HEK293 (cell line): ENCODE measurements at regions not wholly inside any gene's neighbourhood (a gene's known extent, or its start where the extent isn't known, plus 50 kb on each side); places are given as distances from the start of the nearest gene placed in this dataset.

Experiments
- ZFHX2 ChIP-seq: fragments of 450-650 bp; formaldehyde crosslinking; conservative IDR thresholded peaks from 2 replicates; pipeline ENCODE4 v1.5.1; 2016; ENCODE audit warnings: missing biosample characterization, missing genetic modification characterization
- ZNF324 ChIP-seq: fragments of 450-650 bp; formaldehyde crosslinking; IDR thresholded peaks from 2 replicates; pipeline ENCODE4 v1.5.1; 2016; ENCODE audit warnings: missing biosample characterization, missing genetic modification characterization
- ZSCAN30 ChIP-seq: fragments of 450-650 bp; IDR thresholded peaks from 2 replicates; pipeline ENCODE4 v1.5.1; 2018; ENCODE audit warnings: missing biosample characterization, mild to moderate bottlenecking, missing genetic modification characterization, moderate library complexity
- TF ChIP-seq, protein P1 (sequence below): fragments of 450-650 bp; formaldehyde crosslinking; IDR thresholded peaks from 2 replicates; pipeline ENCODE4 v1.5.1; 2016; ENCODE audit warnings: missing biosample characterization, missing genetic modification characterization
- TF ChIP-seq, protein P2 (sequence below): fragments of 450-650 bp; formaldehyde crosslinking; IDR thresholded peaks from 2 replicates; pipeline ENCODE4 v1.5.1; 2016; ENCODE audit warnings: missing biosample characterization, missing genetic modification characterization
- TF ChIP-seq, protein P3 (sequence below): fragments of 450-650 bp; formaldehyde crosslinking; optimal IDR thresholded peaks from 2 replicates; pipeline ENCODE3; 2016; ENCODE audit warnings: missing biosample characterization, mild to moderate bottlenecking, missing genetic modification characterization
- TF ChIP-seq, protein P4 (sequence below): fragments of 450-650 bp; formaldehyde crosslinking; conservative IDR thresholded peaks from 2 replicates; pipeline ENCODE4 v1.5.1; 2016; ENCODE audit warnings: low read depth, missing biosample characterization, missing genetic modification characterization
- TF ChIP-seq, protein P5 (sequence below): fragments of 450-650 bp; formaldehyde crosslinking; IDR thresholded peaks from 2 replicates; pipeline ENCODE4 v1.5.1; 2016; ENCODE audit warnings: missing biosample characterization, missing genetic modification characterization

DNA sequence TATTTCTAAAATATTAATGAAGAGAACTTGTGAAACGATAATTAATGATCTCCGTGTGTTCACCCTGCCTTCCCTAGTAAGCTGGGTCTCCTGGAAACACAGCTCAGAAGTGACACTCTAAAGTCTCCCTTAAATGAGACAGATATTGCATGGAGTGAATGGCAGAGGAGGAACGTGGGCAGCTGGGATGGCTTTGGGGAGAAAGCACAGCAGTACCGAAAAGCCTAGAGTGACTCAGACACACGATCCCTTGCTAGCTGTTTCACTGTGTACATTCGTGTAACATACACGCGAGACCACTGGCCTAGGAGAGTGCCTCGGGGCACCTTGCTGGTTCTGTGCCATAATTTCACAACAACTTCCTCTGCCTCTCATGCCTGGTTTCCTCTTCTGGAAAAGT, 199.9 kb upstream of the TCERG1L start:
- TF ChIP-seq, protein P1, sequence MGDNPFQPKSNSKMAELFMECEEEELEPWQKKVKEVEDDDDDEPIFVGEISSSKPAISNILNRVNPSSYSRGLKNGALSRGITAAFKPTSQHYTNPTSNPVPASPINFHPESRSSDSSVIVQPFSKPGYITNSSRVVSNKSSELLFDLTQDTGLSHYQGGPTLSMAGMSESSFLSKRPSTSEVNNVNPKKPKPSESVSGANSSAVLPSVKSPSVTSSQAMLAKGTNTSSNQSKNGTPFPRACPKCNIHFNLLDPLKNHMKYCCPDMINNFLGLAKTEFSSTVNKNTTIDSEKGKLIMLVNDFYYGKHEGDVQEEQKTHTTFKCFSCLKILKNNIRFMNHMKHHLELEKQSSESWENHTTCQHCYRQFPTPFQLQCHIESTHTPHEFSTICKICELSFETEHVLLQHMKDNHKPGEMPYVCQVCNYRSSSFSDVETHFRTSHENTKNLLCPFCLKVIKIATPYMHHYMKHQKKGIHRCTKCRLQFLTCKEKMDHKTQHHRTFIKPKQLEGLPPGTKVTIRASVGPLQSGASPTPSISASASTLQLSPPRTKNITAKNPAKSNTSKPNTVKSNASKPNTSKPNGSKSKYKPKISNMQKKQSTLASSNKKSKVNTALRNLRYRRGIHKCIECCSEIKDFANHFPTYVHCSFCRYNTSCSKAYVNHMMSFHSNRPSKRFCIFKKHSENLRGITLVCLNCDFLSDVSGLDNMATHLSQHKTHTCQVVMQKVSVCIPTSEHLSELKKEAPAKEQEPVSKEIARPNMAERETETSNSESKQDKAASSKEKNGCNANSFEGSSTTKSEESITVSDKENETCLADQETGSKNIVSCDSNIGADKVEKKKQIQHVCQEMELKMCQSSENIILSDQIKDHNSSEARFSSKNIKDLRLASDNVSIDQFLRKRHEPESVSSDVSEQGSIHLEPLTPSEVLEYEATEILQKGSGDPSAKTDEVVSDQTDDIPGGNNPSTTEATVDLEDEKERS (tag by site-specific recombination) = no peak
- TF ChIP-seq, protein P2, sequence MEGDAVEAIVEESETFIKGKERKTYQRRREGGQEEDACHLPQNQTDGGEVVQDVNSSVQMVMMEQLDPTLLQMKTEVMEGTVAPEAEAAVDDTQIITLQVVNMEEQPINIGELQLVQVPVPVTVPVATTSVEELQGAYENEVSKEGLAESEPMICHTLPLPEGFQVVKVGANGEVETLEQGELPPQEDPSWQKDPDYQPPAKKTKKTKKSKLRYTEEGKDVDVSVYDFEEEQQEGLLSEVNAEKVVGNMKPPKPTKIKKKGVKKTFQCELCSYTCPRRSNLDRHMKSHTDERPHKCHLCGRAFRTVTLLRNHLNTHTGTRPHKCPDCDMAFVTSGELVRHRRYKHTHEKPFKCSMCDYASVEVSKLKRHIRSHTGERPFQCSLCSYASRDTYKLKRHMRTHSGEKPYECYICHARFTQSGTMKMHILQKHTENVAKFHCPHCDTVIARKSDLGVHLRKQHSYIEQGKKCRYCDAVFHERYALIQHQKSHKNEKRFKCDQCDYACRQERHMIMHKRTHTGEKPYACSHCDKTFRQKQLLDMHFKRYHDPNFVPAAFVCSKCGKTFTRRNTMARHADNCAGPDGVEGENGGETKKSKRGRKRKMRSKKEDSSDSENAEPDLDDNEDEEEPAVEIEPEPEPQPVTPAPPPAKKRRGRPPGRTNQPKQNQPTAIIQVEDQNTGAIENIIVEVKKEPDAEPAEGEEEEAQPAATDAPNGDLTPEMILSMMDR (tag by site-specific recombination) = no peak
- TF ChIP-seq, protein P3, sequence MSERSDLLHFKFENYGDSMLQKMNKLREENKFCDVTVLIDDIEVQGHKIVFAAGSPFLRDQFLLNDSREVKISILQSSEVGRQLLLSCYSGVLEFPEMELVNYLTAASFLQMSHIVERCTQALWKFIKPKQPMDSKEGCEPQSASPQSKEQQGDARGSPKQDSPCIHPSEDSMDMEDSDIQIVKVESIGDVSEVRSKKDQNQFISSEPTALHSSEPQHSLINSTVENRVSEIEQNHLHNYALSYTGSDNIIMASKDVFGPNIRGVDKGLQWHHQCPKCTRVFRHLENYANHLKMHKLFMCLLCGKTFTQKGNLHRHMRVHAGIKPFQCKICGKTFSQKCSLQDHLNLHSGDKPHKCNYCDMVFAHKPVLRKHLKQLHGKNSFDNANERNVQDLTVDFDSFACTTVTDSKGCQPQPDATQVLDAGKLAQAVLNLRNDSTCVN = no peak
- TF ChIP-seq, protein P4, sequence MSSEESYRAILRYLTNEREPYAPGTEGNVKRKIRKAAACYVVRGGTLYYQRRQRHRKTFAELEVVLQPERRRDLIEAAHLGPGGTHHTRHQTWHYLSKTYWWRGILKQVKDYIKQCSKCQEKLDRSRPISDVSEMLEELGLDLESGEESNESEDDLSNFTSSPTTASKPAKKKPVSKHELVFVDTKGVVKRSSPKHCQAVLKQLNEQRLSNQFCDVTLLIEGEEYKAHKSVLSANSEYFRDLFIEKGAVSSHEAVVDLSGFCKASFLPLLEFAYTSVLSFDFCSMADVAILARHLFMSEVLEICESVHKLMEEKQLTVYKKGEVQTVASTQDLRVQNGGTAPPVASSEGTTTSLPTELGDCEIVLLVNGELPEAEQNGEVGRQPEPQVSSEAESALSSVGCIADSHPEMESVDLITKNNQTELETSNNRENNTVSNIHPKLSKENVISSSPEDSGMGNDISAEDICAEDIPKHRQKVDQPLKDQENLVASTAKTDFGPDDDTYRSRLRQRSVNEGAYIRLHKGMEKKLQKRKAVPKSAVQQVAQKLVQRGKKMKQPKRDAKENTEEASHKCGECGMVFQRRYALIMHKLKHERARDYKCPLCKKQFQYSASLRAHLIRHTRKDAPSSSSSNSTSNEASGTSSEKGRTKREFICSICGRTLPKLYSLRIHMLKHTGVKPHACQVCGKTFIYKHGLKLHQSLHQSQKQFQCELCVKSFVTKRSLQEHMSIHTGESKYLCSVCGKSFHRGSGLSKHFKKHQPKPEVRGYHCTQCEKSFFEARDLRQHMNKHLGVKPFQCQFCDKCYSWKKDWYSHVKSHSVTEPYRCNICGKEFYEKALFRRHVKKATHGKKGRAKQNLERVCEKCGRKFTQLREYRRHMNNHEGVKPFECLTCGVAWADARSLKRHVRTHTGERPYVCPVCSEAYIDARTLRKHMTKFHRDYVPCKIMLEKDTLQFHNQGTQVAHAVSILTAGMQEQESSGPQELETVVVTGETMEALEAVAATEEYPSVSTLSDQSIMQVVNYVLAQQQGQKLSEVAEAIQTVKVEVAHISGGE (tag by site-specific recombination) = no peak
- TF ChIP-seq ZSCAN30 (tag by site-specific recombination) (no peak), ZFHX2 (tag by site-specific recombination) (no peak), ZNF324 (tag by site-specific recombination) (no peak)
- TF ChIP-seq, protein P5, sequence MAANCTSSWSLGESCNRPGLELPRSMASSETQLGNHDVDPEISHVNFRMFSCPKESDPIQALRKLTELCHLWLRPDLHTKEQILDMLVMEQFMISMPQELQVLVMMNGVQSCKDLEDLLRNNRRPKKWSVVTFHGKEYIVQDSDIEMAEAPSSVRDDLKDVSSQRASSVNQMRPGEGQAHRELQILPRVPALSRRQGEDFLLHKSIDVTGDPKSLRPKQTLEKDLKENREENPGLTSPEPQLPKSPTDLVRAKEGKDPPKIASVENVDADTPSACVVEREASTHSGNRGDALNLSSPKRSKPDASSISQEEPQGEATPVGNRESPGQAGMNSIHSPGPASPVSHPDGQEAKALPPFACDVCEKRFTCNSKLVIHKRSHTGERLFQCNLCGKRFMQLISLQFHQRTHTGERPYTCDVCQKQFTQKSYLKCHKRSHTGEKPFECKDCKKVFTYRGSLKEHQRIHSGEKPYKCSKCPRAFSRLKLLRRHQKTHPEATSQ = no peak
